ENCODE measurements at regions not wholly inside any gene's neighbourhood (a gene's known extent, or its start where the extent isn't known, plus 50 kb on each side); places are given as distances from the start of the nearest gene placed in this dataset.

DNA sequence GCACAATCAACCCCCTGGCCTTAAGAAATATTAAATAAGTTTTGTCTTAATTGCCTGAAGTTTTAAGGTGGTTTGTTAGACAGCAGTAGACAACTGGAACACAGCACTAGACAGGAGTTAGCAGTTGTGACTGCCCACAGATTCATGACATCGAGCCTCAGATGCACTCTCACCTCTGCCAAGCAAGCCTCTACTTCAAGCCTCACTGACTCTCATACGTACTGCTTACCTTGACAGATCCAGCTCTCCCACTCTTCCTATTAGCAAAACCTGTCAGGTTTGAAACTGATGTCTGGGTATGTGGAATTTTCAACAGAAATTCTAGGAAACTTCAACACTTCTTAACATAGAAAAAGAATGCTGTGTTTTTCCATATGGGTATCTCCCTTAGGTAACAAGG, 382.9 kb upstream of the DPH6 start (continued):
- TF ChIP-seq, protein P1, sequence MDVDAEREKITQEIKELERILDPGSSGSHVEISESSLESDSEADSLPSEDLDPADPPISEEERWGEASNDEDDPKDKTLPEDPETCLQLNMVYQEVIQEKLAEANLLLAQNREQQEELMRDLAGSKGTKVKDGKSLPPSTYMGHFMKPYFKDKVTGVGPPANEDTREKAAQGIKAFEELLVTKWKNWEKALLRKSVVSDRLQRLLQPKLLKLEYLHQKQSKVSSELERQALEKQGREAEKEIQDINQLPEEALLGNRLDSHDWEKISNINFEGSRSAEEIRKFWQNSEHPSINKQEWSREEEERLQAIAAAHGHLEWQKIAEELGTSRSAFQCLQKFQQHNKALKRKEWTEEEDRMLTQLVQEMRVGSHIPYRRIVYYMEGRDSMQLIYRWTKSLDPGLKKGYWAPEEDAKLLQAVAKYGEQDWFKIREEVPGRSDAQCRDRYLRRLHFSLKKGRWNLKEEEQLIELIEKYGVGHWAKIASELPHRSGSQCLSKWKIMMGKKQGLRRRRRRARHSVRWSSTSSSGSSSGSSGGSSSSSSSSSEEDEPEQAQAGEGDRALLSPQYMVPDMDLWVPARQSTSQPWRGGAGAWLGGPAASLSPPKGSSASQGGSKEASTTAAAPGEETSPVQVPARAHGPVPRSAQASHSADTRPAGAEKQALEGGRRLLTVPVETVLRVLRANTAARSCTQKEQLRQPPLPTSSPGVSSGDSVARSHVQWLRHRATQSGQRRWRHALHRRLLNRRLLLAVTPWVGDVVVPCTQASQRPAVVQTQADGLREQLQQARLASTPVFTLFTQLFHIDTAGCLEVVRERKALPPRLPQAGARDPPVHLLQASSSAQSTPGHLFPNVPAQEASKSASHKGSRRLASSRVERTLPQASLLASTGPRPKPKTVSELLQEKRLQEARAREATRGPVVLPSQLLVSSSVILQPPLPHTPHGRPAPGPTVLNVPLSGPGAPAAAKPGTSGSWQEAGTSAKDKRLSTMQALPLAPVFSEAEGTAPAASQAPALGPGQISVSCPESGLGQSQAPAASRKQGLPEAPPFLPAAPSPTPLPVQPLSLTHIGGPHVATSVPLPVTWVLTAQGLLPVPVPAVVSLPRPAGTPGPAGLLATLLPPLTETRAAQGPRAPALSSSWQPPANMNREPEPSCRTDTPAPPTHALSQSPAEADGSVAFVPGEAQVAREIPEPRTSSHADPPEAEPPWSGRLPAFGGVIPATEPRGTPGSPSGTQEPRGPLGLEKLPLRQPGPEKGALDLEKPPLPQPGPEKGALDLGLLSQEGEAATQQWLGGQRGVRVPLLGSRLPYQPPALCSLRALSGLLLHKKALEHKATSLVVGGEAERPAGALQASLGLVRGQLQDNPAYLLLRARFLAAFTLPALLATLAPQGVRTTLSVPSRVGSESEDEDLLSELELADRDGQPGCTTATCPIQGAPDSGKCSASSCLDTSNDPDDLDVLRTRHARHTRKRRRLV (CRISPR knock-in tag; IDR thresholded peaks at IDR 0.05): no peak
- TF ChIP-seq ATAD3A (CRISPR knock-in tag; IDR thresholded peaks at IDR 0.05) (no peak), ZFP62 (CRISPR knock-in tag; IDR thresholded peaks at IDR 0.05) (no peak), HIVEP1 (CRISPR knock-in tag; IDR thresholded peaks at IDR 0.05) (no peak), KDM5A (IDR thresholded peaks at IDR 0.05; ENCODE audit: borderline replicate concordance, low read length) (no peak), ZNF674 (CRISPR knock-in tag; IDR thresholded peaks at IDR 0.05; ENCODE audit: low read depth) (no peak), ZNF670 (CRISPR knock-in tag; IDR thresholded peaks at IDR 0.05; ENCODE audit: borderline replicate concordance) (no peak), HCFC1 (IDR thresholded peaks at IDR 0.05; ENCODE audit: low read depth, low read length) (no peak), FOSL1 (CRISPR knock-in tag; IDR thresholded peaks at IDR 0.05; ENCODE audit: borderline replicate concordance) (no peak)
- TF ChIP-seq, protein P2, sequence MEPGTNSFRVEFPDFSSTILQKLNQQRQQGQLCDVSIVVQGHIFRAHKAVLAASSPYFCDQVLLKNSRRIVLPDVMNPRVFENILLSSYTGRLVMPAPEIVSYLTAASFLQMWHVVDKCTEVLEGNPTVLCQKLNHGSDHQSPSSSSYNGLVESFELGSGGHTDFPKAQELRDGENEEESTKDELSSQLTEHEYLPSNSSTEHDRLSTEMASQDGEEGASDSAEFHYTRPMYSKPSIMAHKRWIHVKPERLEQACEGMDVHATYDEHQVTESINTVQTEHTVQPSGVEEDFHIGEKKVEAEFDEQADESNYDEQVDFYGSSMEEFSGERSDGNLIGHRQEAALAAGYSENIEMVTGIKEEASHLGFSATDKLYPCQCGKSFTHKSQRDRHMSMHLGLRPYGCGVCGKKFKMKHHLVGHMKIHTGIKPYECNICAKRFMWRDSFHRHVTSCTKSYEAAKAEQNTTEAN (CRISPR knock-in tag; conservative IDR thresholded peaks at IDR 0.05): no peak
- TF ChIP-seq, protein P3, sequence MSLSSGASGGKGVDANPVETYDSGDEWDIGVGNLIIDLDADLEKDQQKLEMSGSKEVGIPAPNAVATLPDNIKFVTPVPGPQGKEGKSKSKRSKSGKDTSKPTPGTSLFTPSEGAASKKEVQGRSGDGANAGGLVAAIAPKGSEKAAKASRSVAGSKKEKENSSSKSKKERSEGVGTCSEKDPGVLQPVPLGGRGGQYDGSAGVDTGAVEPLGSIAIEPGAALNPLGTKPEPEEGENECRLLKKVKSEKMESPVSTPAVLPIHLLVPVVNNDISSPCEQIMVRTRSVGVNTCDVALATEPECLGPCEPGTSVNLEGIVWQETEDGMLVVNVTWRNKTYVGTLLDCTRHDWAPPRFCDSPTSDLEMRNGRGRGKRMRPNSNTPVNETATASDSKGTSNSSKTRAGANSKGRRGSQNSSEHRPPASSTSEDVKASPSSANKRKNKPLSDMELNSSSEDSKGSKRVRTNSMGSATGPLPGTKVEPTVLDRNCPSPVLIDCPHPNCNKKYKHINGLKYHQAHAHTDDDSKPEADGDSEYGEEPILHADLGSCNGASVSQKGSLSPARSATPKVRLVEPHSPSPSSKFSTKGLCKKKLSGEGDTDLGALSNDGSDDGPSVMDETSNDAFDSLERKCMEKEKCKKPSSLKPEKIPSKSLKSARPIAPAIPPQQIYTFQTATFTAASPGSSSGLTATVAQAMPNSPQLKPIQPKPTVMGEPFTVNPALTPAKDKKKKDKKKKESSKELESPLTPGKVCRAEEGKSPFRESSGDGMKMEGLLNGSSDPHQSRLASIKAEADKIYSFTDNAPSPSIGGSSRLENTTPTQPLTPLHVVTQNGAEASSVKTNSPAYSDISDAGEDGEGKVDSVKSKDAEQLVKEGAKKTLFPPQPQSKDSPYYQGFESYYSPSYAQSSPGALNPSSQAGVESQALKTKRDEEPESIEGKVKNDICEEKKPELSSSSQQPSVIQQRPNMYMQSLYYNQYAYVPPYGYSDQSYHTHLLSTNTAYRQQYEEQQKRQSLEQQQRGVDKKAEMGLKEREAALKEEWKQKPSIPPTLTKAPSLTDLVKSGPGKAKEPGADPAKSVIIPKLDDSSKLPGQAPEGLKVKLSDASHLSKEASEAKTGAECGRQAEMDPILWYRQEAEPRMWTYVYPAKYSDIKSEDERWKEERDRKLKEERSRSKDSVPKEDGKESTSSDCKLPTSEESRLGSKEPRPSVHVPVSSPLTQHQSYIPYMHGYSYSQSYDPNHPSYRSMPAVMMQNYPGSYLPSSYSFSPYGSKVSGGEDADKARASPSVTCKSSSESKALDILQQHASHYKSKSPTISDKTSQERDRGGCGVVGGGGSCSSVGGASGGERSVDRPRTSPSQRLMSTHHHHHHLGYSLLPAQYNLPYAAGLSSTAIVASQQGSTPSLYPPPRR (CRISPR knock-in tag; IDR thresholded peaks at IDR 0.05; ENCODE audit: borderline replicate concordance): no peak
- TF ChIP-seq, protein P4, sequence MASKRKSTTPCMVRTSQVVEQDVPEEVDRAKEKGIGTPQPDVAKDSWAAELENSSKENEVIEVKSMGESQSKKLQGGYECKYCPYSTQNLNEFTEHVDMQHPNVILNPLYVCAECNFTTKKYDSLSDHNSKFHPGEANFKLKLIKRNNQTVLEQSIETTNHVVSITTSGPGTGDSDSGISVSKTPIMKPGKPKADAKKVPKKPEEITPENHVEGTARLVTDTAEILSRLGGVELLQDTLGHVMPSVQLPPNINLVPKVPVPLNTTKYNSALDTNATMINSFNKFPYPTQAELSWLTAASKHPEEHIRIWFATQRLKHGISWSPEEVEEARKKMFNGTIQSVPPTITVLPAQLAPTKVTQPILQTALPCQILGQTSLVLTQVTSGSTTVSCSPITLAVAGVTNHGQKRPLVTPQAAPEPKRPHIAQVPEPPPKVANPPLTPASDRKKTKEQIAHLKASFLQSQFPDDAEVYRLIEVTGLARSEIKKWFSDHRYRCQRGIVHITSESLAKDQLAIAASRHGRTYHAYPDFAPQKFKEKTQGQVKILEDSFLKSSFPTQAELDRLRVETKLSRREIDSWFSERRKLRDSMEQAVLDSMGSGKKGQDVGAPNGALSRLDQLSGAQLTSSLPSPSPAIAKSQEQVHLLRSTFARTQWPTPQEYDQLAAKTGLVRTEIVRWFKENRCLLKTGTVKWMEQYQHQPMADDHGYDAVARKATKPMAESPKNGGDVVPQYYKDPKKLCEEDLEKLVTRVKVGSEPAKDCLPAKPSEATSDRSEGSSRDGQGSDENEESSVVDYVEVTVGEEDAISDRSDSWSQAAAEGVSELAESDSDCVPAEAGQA (IDR thresholded peaks at IDR 0.05; ENCODE audit: low read depth): no peak
- TF ChIP-seq, protein P4 (CRISPR knock-in tag; IDR thresholded peaks at IDR 0.05; ENCODE audit: borderline replicate concordance): no peak

Measured in HepG2 (cell line).